Peyer's patch (tissue), 4 donors: ENCODE measurements at regions not wholly inside any gene's neighbourhood (a gene's known extent, or its start where the extent isn't known, plus 50 kb on each side); places are given as distances from the start of the nearest gene placed in this dataset.
"Not testable (repeated sequence)": the region's sequence is repeated elsewhere in the genome, so short reads cannot be mapped to it uniquely, and the experiment has no call there.

ENCODE experiments used
- POLR2A ChIP-seq, 2 donors: fragments of 450-650 bp; IDR thresholded peaks; one replicate each; pipeline ENCODE4 v1.5.1; 2017; ENCODE audit warnings: antibody characterized with exemption in 2 of 2, mild to moderate bottlenecking in 2 of 2, moderate library complexity in 2 of 2
- TF ChIP-seq, protein P1 (sequence below), 6 experiments: fragments of 450-650 bp in 4 of 6; fragments of 200-600 bp in 2 of 6; sonication (generic) in 1 of 6; IDR thresholded peaks; one replicate each; pipeline ENCODE4 v1.5.1; 2017 to 2019; ENCODE audit warnings: antibody characterized with exemption in 6 of 6, mild to moderate bottlenecking in 3 of 6, moderate library complexity in 1 of 6

GRCh38 chr4:95770605-95771004 lies 69.3 kb upstream of the PDHA2 start:
- TF ChIP-seq, protein P1, sequence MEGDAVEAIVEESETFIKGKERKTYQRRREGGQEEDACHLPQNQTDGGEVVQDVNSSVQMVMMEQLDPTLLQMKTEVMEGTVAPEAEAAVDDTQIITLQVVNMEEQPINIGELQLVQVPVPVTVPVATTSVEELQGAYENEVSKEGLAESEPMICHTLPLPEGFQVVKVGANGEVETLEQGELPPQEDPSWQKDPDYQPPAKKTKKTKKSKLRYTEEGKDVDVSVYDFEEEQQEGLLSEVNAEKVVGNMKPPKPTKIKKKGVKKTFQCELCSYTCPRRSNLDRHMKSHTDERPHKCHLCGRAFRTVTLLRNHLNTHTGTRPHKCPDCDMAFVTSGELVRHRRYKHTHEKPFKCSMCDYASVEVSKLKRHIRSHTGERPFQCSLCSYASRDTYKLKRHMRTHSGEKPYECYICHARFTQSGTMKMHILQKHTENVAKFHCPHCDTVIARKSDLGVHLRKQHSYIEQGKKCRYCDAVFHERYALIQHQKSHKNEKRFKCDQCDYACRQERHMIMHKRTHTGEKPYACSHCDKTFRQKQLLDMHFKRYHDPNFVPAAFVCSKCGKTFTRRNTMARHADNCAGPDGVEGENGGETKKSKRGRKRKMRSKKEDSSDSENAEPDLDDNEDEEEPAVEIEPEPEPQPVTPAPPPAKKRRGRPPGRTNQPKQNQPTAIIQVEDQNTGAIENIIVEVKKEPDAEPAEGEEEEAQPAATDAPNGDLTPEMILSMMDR (IDR thresholded peaks at IDR 0.05) = not testable (repeated sequence)
- TF ChIP-seq POLR2A (IDR thresholded peaks at IDR 0.05) = not testable (repeated sequence)
